K562 (cell line): ENCODE measurements at regions not wholly inside any gene's neighbourhood (a gene's known extent, or its start where the extent isn't known, plus 50 kb on each side); places are given as distances from the start of the nearest gene placed in this dataset.

ENCODE experiments used
- CBX2 ChIP-seq: fragments of 200-600 bp; sonication (generic); IDR thresholded peaks from one replicate; pipeline ENCODE4 v1.6.1; 2012; ENCODE audit warnings: mild to moderate bottlenecking, low read length, inconsistent platforms; ENCODE audit not compliant: insufficient read depth, poor library complexity, severe bottlenecking
- CHCHD3 ChIP-seq: fragments of 250-450 bp; sonication (Bioruptor Pico); IDR thresholded peaks from 2 replicates; pipeline ENCODE4 v2.1.2; 2022; ENCODE audit warnings: mild to moderate bottlenecking
- CTCF ChIP-seq, 3 experiments: IDR thresholded peaks in 2 of 3; conservative IDR thresholded peaks in 1 of 3; 2 replicates each; pipeline ENCODE4 v1.5.1; 2011 to 2012; ENCODE audit warnings: low read length in 3 of 3, mild to moderate bottlenecking in 3 of 3, control low read depth in 2 of 3, improper control_type of control experiment in 1 of 3, inconsistent platforms in 1 of 3, low read depth in 1 of 3, mixed read lengths in 1 of 3, moderate library complexity in 1 of 3; ENCODE audit not compliant: insufficient read depth in 2 of 3
- MTA3 ChIP-seq: fragments of 450-650 bp; formaldehyde crosslinking; IDR thresholded peaks from 2 replicates; pipeline ENCODE4 v1.6.1; 2017; ENCODE audit warnings: mild to moderate bottlenecking, borderline replicate concordance
- RCOR1 ChIP-seq, 2 experiments: IDR thresholded peaks; 2 replicates each; pipeline ENCODE4 v1.6.1; 2012; ENCODE audit warnings: low read depth in 2 of 2, low read length in 2 of 2, borderline replicate concordance in 1 of 2, improper control_type of control experiment in 1 of 2
- REST ChIP-seq, 2 experiments: fragments of 450-650 bp; formaldehyde crosslinking in 1 of 2; IDR thresholded peaks; 2 replicates each; pipeline versions ENCODE4 v1.4.0 to v1.6.1; 2014 to 2020; ENCODE audit warnings: mild to moderate bottlenecking in 2 of 2, borderline replicate concordance in 1 of 2, low read depth in 1 of 2
- RHOXF2B ChIP-seq: fragments of 250-450 bp; sonication (Bioruptor Pico); conservative IDR thresholded peaks from 2 replicates; pipeline ENCODE4 v1.5.1; 2021
- ZNF707 ChIP-seq: fragments of 250-450 bp; sonication (Bioruptor Pico); conservative IDR thresholded peaks from 2 replicates; pipeline ENCODE4 v1.8.0; 2022; ENCODE audit warnings: inconsistent platforms, mild to moderate bottlenecking, moderate library complexity

GRCh38 chr17:54408731-54409130, 491.9 kb upstream of the TOM1L1 start:
- TF ChIP-seq CBX2 (no peak), RCOR1 (IDR thresholded peaks at IDR 0.05; ENCODE audit: borderline replicate concordance in 1 of 2, low read depth in 2 of 2, low read length in 2 of 2) (no peak), CHCHD3 (CRISPR knock-in tag) (no peak), RHOXF2B (CRISPR knock-in tag) (no peak), ZNF707 (no peak), REST (IDR thresholded peaks at IDR 0.05; ENCODE audit: borderline replicate concordance) (no peak), REST (CRISPR knock-in tag; IDR thresholded peaks at IDR 0.05; ENCODE audit: low read depth) (no peak), MTA3 (no peak), CTCF (IDR thresholded peaks at IDR 0.05 in 2 of 3, conservative IDR thresholded peaks at IDR 0.05 in 1 of 3; ENCODE audit: insufficient read depth in 2 of 3, low read depth in 1 of 3, low read length in 3 of 3) (no peak)
